HG02870 (cell line): ENCODE measurements at regions not wholly inside any gene's neighbourhood (a gene's known extent, or its start where the extent isn't known, plus 50 kb on each side); places are given as distances from the start of the nearest gene placed in this dataset.
"Not testable (repeated sequence)": the region's sequence is repeated elsewhere in the genome, so short reads cannot be mapped to it uniquely, and the experiment has no call there.

Experiments used
- ATAC-seq: cut with Tn5 transposase; IDR thresholded peaks from one replicate; pipeline ENCODE4 v1.9.1; 2021; ENCODE audit warnings: mild to moderate bottlenecking, moderate library complexity; ENCODE audit not compliant: unreplicated experiment

- no peak for ATAC-seq
Observed at GRCh38 chr2:8505311-8505920, 176.4 kb upstream of the ID2 start.

- no peak for ATAC-seq
Observed at GRCh38 chr2:8506746-8507145, 175.1 kb upstream of the ID2 start.

- ATAC-seq = no peak
Observed at GRCh38 chr2:8508766-8509165, 173.1 kb upstream of the ID2 start.

GRCh38 chr2:8509621-8510020 lies 172.2 kb upstream of the ID2 start:
- no peak for ATAC-seq

GRCh38 chr2:8510055-8510454 lies 171.8 kb upstream of the ID2 start:
- ATAC-seq = not testable (repeated sequence)

- no peak for ATAC-seq
Observed at GRCh38 chr2:8510519-8510918, 171.3 kb upstream of the ID2 start.

GRCh38 chr2:8511868-8512612 lies 169.8 kb upstream of the ID2 start:
- ATAC-seq = no peak

GRCh38 chr2:8513601-8514273 lies 168.1 kb upstream of the ID2 start:
- no peak for ATAC-seq

- no peak for ATAC-seq
Observed at GRCh38 chr2:8514274-8514662, 167.6 kb upstream of the ID2 start.

GRCh38 chr2:8514796-8515758 lies 166.8 kb upstream of the ID2 start:
- ATAC-seq = peak; percentile 64

- peak; percentile 39 for ATAC-seq
Observed at GRCh38 chr2:8515864-8516533, 165.9 kb upstream of the ID2 start.

GRCh38 chr2:8517850-8518498 lies 163.9 kb upstream of the ID2 start:
- no peak for ATAC-seq

GRCh38 chr2:8518979-8519668 lies 162.7 kb upstream of the ID2 start:
- no peak for ATAC-seq

GRCh38 chr2:8520791-8521344 lies 161.0 kb upstream of the ID2 start:
- ATAC-seq = no peak

GRCh38 chr2:8522687-8523086 lies 159.2 kb upstream of the ID2 start:
- ATAC-seq = no peak

- no peak for ATAC-seq
Observed at GRCh38 chr2:8524388-8524787, 157.5 kb upstream of the ID2 start.

- no peak for ATAC-seq
Observed at GRCh38 chr2:8524823-8525222, 157.0 kb upstream of the ID2 start.

- no peak for ATAC-seq
Observed at GRCh38 chr2:8525236-8525581, 156.6 kb upstream of the ID2 start.
